Activated CD4-positive, CD25-positive, alpha-beta regulatory T cell treated with anti-CD3 and anti-CD28 coated beads, Interleukin-2, amount 50 U/mL, for 16 hours (primary cell): ENCODE measurements at regions not wholly inside any gene's neighbourhood (a gene's known extent, or its start where the extent isn't known, plus 50 kb on each side); places are given as distances from the start of the nearest gene placed in this dataset.

ENCODE experiments used
- DNase-seq: peaks from one replicate; pipeline ENCODE4 v3.0.0-alpha.2; 2020; ENCODE audit warnings: low read depth, low spot score

GRCh38 chr5:38099205-38100168 is 158.9 kb upstream of the EGFLAM start:
- no peak for DNase-seq

GRCh38 chr5:38094889-38095288 is 163.5 kb upstream of the EGFLAM start:
- no peak for DNase-seq

GRCh38 chr5:38093855-38094254 is 164.5 kb upstream of the EGFLAM start:
- DNase-seq: no peak

- no peak for DNase-seq
Observed at GRCh38 chr5:38086777-38087176, 171.6 kb upstream of the EGFLAM start.

- DNase-seq: no peak
Observed at GRCh38 chr5:38079620-38080402, 178.5 kb upstream of the EGFLAM start.

GRCh38 chr5:38078161-38078560 is 180.2 kb upstream of the EGFLAM start:
- no peak for DNase-seq

GRCh38 chr5:38077652-38078051 is 180.7 kb upstream of the EGFLAM start:
- DNase-seq: no peak

- no peak for DNase-seq
Observed at GRCh38 chr5:38071831-38072694, 186.3 kb upstream of the EGFLAM start.

- no peak for DNase-seq
Observed at GRCh38 chr5:38070304-38070950, 187.9 kb upstream of the EGFLAM start.

GRCh38 chr5:38069360-38069759 is 189.0 kb upstream of the EGFLAM start:
- DNase-seq: no peak

GRCh38 chr5:38060354-38060753 is 198.0 kb upstream of the EGFLAM start:
- DNase-seq: no peak

GRCh38 chr5:38059876-38060275 is 198.5 kb upstream of the EGFLAM start:
- DNase-seq: no peak

- DNase-seq: no peak
Observed at GRCh38 chr5:38051711-38052511, 206.4 kb upstream of the EGFLAM start.

GRCh38 chr5:38048400-38048799 is 208.6 kb upstream of the GDNF start:
- no peak for DNase-seq

- DNase-seq: no peak
Observed at GRCh38 chr5:38046103-38046502, 206.3 kb upstream of the GDNF start.

GRCh38 chr5:38045446-38045845 is 205.6 kb upstream of the GDNF start:
- DNase-seq: no peak

GRCh38 chr5:38039826-38040225 is 200.0 kb upstream of the GDNF start:
- no peak for DNase-seq

GRCh38 chr5:38039091-38039490 is 199.2 kb upstream of the GDNF start:
- DNase-seq: no peak

- no peak for DNase-seq
Observed at GRCh38 chr5:38036765-38037164, 196.9 kb upstream of the GDNF start.

- no peak for DNase-seq
Observed at GRCh38 chr5:38032149-38032548, 192.3 kb upstream of the GDNF start.
